T-helper 9 cell (primary cell): ENCODE measurements at regions not wholly inside any gene's neighbourhood (a gene's known extent, or its start where the extent isn't known, plus 50 kb on each side); places are given as distances from the start of the nearest gene placed in this dataset.
A peak's percentile ranks its signal among the peaks of the same experiment; 100 is the strongest.

Experiments
- DNase-seq: peaks from one replicate; pipeline ENCODE4 v3.0.0-alpha.2; 2020

DNA sequence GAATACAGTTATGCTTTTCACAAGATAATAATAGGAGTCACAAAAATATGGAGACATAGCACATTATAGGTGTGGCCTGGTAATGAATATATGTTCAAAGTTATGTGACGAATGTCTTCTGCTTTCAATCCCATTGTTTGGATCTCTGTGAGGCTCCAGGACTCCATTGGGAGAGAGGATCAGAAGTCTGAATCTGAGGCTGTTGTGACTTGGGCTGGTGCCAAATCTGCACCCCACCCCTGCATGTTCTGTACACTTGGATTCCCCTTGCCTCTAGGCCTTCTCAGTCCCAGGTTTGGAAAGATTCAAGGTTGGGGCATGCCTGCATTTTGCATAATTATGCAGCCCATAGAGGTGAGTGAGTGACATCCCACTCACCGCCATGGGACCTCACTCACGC lies 103.1 kb upstream of the MGAT5 start:
- DNase-seq = no peak

DNA sequence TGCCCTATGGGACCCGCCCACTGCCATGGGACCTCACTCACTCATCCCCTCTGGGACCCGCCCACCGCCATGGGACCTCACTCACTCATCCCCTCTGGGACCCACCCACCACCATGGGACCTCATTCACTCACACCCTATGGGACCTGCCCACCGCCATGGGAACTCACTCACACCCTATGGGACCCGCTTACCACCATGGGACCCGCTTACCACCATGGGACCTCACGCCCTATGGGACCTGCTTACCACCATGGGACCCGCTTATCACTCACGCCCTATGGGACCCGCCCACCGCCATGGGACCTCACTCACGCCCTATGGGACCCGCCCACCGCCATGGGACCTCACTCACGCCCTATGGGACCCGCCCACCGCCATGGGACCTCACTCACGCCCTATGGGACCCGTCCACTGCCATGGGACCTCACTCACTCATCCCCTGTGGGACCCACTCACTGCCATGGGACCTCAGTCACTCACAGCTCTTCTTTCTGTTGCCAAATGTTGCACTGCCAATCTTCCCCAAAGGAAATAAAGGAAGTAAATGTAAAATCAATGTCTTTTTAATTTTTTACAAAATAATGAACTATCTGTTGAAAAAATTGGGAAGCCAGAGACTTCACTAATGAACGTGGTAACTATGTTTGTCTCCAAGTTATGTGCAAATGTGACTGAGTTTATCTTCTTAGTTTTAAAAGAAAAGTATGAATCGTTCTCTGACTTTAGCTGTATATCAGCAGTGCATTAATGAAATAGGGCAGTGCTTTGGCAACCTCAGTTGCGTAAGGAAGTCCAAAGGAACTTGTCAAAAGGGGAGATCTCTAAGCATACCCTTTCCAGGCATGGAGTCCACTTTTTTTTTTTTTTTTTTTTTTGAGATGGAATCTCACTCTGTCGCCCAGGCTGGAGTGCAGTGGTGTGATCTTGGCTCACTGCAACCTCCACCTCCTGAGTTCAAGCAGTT lies 101.5 kb upstream of the MGAT5 start:
- no peak for DNase-seq

DNA sequence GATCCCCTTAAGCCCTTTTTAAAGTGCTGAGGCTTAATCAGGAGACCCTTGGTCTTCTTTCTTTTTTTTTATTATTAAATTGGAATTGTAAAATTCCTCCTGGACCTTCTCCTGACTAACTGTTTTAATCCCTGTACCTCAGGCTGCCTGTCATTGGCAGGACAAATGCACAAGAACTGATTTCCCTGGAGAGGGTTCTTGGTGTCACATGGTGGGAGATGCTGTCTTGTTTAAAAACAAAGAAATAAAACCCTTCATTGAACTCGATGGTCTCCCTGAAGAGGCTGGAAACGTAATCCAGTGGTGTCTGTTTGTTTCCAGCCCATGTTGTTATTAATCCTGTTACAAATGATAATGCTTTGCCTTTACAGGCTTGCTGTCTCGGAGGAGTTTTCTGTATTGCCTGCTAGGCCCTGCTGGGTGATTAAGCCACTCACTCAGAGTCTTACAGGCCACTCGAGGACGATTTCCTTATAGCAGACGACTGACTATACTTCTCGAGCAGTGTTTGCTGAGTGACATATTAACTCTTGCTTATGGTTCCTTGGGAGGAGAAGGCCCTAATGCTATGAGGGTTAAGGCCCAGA lies 100.5 kb upstream of the MGAT5 start:
- no peak for DNase-seq

DNA sequence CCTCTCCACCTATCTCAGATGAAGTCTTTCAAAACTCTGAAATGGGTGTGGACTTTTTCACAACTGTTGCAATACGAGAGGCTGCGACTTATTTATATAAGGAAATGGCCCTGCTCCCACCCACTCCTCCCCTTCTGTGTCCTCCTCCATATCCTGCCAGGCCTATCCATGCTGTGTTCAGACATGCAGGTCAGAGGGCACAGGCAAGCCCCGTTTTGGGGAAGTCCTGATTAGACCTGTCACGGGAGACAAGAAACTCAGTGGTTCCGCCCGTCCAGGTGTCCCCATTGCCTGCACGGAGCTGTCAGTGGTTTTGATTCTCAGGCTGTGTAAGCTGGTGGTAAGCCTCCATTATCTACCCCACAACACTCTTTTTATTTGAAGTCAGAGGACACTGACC lies 99.6 kb upstream of the MGAT5 start:
- DNase-seq = no peak

DNA sequence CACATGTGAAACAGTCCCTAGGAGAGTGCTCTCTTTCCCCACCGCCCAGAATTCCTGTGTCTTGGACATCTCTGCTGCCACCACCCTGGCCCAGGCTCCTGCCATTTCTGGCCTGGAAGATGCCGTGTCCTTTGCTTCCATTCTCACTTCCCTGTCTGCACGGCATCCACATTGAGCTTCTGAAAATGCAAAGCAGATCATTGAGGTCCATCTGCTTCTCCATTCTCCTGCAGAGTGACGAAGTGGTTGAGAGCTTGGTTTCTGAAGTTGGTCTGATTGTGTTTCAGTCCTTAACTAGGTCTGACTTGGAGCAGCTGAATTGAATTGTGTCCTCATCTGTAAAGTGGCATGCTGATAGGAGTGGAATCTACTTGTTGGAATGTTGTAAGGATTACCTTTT lies 98.7 kb upstream of the MGAT5 start:
- no peak for DNase-seq

DNA sequence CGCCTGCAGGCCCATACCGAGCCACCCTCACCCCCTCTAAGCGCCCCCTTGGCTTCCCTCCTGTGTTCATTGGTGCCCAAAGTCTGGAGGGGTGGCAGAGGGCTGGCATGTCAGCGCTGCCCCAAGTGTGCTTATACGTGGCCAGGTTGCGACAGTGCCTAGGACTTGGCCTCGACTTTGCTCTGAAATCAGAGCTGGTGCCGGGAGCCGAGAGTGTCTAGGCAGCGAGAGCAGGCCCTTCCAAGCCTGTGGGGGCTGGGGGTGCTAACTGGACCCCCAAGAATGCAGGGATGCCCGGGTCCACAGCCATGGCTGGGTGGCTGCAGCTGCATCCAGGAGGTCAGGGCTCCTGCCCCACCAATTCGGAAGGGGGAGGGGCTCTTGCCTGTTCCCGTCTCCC lies 95.6 kb upstream of the MGAT5 start:
- no peak for DNase-seq

DNA sequence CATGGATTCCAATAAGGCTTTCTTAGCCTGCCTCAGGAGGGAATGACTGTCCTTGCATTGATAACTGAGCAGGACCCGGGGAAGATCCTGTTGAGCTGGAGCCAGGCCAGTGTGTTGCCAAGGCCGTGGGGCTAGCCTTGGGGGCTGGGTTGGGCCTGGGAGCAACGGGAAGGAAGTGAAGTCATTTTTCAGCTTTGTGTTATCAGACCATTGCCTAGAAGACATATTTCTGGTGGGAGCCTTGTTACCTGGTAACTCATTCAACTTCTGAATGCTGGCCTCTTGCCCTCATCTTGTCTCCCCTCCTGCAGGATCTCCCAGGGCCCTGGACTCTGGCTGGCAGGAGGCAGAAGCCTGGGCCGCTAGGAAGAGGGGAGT lies 92.7 kb upstream of the MGAT5 start:
- DNase-seq = no peak

DNA sequence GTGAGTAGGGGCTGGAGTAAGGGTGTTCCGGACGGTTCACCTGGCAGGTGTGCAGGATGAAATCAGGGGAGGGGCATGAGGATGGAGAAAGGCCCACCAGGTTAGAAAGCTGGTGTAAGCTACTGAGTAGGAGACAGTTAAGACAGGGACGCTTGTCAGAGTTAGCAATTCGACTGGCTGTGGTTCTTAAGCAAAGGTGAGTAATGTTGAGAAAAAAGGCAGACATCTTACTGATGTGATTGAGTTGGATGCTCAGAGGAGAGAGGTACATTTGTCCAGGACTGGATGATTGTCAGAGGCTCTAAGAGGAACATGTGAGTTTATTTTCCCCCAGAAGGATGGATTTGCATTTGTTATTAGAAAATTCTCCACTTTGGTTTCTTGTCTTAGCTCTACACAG lies 90.5 kb upstream of the MGAT5 start:
- no peak for DNase-seq

DNA sequence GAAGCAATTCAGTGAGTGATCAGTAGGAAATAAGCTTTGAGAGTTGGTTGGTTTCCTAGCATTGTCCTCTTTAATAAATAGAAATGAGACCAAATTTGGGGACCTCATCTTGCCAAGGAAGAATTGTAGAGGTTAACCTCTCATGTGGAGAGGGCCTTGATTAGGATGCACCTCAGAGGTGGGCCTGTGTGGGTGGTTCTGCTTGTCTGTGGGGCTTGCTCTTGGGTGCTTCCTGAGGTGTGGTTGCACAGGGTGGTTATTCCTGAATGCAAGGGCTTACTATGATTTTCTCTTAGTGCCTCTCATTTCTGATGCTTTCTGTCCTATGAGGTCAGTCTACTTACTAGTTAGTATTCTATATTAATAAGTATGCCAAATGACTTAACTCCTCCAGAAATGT lies 89.6 kb upstream of the MGAT5 start:
- DNase-seq = no peak

DNA sequence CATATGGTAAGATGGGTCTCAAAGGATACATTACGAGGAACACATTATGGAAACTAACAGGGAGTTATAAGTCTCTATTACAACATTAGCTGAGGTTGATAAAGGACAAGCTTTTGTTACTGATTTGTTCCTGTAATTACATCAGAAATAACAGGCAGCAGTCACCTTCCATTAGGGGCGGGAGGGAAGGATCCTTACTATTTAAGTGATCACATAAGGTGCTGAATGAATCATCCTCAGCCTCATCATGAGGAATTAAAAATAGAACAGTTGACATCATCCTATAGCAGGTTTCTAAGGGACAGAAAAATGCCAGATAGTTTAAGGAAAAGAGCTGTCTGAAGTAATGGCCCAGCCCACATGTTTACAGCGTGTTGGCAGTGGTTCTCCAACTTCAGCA lies 86.9 kb upstream of the MGAT5 start:
- DNase-seq = no peak

DNA sequence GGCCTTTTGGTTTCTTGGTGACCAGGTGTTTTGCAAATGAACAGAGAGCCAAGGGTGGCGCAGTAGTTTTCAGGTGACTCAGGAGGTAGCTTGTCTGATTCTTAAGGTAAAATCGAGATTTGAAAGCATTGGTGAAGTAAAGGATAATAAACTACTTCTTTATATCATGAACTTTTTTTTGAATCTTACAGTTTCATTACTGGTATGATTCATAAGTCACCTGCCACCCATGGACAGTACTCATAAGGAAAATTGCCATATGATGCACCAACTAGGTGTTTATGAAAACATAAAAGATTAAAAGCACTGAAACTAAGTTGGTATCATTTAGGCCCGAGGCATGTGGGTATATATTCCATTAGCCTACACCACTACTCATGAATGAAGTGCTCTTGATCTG lies 84.1 kb upstream of the MGAT5 start:
- no peak for DNase-seq

DNA sequence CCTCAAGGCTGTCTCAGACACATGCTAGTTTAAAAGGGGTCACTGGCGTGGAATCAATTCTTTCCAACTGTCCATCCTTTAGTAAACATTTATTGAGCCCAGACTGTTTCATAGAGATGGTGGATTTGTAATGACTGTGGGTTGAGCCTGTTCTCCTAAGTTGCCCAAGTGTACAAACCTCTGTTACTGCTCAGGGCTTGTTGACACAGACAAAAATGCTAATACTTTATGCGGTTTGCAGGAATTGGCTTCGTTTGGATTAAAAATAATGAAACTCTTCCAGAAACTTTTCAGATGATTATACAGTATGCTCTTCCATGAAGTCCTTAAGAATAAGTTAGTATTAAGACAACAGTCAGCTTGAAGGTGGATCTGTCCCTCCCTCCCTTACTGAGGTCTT lies 83.6 kb upstream of the MGAT5 start:
- DNase-seq = no peak

DNA sequence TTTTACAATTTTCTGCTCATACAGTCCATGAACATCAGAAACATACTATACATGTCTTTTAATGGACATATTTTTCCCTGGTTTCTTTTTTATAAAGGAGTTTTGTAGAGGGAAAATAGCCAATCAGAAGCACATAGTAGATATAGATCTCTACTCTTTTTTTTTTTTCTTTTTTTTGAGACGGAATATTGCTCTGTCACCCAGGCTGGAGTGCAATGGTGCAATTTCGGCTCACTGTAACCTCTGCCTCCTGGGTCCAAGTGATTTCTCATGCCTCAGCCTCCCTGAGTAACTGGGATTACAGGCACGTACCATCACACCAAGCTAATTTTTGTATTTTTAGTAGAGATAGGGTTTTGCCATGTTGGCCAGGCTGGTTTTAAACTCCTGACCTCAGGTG lies 83.2 kb upstream of the MGAT5 start:
- DNase-seq = no peak

DNA sequence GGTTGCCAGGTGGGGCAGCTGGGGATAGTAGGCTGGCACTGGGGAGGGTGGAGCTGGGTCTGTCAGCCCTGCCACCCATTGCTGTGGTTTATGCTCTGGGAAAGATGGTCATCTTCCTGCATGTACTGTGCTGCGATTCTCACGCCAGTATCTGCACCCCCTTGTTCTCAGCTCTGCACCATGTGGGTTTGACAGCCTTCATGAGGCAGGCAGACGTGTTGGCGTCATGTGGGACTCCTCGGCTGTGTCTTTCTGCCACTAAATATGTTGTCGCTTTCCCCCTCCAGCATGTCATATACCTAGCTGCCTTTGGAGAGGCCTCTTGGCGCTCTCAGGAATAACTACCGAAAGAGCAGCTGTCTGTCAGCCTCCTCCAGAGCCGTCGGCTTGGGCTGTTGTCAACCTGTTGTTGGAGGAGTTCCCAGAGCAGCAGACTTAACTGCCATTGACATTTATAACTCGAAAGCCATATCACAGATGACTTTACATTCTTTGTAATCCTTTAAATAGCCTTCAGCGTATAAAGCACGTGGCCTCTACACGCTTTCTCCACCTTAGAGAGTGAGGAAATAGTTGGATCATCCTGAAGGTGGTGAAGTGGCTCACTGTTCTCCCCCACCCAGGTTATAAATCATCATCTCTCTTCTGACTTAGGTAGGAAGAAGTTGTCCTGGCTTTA lies 80.4 kb upstream of the MGAT5 start:
- no peak for DNase-seq

DNA sequence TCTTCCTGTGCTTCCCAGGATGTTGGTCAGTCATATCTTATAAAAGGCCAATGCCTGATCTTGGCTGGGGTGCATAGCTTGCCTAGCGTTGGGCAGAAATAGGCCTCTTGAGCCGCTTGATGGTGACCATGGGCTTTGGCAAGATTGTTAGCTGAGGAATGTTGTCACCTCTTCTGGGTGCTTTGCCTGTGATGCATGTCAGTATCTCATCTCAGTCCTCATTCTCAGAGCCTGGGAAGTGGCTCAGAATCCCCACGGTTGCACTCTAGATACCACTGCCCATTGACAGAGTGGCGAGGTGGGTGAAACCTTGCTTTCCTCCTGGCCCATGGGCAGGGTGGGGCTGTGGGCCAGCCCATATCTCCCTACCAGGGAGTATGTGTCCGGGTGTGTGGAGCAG lies 79.2 kb upstream of the MGAT5 start:
- no peak for DNase-seq

DNA sequence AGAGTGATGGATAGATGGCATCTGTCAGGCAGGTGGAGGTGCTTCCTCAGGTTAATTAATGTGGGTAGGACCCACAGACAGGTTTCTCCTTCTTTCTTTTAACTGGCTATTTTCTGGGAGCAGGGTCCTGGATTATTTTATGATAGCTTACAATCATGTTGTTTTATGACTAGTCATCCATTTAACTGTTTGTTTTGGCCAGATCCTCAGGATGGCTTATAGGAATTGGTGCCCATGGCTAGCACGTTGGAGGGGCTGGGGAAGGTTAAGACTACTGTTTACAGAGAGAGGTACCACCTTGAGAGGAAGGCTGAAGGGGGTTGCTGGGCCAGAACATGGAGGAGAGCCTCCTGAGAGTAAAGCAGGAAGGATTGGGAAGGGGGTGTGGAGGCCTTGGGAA lies 78.0 kb upstream of the MGAT5 start:
- no peak for DNase-seq

DNA sequence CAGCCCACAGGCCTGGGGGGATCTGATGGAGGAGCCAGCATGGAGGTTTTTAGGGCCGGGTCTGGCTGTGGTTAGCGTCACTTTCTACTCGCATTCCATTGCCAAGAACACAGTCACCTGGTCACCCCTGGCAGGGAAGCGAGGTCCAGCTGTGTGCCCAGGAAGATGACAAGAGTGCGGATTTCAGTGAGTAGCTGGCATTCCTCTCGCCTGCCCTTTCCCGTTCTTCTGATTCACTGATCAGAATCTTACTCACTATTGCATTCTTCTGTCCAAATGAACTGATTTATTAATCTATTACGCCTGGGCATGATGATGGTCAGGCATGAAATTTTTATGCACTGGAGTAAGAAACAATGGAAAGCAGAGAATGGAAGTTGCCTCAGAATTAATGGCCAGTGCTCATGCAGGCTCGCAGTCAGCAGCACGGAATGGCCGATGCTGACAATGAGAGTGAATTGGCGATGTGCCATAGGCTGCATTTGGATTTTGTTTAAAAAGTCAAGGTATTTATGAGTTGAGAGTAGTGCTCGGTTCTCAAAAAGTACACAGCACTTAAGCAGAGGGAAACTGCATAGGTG lies 76.4 kb upstream of the MGAT5 start:
- DNase-seq = no peak

DNA sequence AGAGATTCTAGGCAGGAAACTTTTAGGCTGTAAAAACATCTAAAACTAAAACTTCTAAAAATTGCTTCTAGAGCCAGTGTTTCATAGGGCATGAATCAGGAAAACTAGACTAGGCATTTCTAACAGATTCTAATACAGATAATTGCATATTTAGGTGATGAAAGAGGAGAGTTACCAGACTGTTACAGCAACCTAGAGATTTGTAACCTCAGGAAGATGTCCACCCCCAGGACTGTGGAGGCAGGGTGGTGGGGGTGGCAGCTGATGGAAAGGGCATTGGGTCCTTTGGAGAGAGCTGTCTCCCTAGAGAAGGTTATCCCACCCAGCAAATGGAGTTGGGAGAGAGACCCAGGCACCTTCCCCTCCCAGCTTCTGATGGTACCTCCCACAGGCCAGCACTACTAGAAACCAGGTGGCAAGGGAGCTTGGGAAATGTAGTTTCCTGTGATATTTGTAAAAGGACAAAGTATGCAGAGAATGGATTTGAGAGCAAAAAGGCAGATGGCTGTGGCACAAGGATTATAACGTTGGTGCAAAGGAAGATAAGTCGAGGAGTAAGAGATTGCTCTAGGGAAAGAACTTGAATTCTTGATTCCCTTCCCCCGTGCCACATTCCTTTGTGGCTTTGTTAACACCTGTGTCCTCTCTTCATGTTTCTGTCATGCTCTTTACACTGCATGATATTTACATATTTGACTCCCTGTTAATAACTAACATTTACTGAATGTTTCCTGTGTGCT lies 75.6 kb upstream of the MGAT5 start:
- no peak for DNase-seq

DNA sequence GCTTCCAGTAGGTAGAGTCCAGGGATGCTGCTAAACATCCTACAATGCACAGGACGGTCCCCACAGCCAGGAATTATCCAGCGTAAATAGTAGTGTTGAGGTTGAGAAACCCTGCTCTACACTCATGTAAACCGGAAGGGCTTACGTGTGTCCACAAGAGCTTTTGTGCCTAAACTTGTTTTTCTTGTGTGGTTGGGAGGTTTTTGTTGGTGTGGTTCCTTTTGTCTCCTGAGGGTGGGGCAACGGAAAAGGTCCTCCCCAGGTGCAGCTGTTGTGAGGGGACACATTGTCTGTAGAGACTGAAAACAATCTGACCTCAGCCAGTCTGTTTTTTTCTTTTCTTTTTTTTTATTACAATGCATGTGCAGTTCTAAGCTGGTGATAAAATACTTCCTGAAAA lies 72.7 kb upstream of the MGAT5 start:
- DNase-seq = peak; percentile 35

DNA sequence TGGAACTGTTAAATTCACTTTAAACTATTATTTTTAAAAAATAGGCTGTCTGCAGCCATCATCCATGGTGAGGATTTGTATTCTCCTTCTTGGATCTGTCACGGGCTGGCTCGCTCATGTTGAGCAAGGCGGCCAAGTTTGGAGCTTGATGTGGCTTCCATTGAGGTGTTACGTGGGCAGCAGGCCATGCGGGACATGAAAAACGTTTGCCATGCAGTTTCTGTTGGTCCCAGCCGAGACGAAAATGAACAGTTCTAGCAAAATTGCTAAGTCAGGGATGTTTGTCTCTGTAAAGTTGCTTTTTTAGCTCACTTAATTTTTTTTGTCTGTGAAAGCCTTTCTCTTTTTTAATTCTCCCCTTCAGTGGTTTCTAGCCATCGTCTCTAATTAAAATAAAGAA lies 70.2 kb upstream of the MGAT5 start:
- DNase-seq = no peak

DNA sequence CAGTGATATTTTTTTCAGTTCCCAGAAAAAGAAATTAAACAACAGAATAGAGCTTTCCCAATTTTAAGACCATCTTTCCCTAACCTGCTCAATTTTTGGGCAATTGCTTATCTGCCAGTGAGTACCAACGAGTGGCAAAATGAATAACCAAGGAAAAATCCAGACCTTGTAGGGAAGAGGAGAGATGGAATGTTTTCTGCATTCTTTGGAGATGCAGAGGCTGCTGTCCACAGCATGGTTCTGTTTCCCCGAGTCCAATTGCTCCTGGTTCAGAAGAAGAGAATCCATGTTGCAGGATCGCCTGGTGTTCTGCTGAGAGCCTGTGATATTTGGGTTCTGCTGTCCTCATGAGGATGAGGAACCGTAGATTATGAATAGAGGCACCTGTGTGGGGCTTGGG lies 68.2 kb upstream of the MGAT5 start:
- DNase-seq = no peak

DNA sequence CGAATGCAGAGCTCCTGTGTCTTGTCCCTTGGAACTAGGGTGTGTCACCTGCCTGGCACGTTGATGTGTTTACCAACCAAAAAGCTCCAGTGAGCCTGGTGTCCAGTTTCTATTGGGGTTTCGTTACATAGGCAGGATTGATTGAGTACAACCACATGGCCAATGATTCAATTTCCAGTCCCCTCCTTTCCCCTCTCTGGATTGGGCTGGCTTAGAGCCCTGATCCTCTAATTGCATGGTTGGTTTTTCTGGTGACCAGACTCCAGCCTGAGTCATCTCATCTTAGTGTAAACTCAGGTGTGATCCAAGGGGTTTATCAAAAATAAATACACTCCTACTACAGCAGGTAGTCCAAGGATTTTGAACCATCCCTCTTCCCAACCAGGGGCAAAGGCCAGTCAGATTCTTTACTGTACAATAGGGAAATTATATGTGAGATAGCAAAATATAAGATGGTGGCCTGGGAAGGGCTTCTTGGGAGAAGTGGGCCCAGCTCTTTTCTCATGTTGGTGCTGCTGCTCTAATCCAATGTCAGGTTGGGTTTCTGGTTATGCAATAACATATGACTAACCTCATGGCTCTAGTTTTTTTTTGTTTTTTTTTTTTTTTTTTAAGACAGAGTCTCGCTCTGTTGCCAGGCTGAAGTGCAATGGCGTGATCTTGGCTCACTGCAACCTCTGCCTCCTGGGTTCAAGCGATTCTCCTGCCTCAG lies 64.7 kb upstream of the MGAT5 start:
- DNase-seq = no peak
